ENCODE measurements at regions not wholly inside any gene's neighbourhood (a gene's known extent, or its start where the extent isn't known, plus 50 kb on each side); places are given as distances from the start of the nearest gene placed in this dataset.

- no peak for DNase-seq
Observed at GRCh38 chr10:131762789-131763696, 137.8 kb upstream of the PPP2R2D start.

GRCh38 chr10:131764929-131765328 is 135.9 kb upstream of the PPP2R2D start:
- DNase-seq: no peak

- no peak for DNase-seq
Observed at GRCh38 chr10:131766096-131766495, 134.7 kb upstream of the PPP2R2D start.

GRCh38 chr10:131767716-131768115 is 133.1 kb upstream of the PPP2R2D start:
- DNase-seq: no peak

DNA sequence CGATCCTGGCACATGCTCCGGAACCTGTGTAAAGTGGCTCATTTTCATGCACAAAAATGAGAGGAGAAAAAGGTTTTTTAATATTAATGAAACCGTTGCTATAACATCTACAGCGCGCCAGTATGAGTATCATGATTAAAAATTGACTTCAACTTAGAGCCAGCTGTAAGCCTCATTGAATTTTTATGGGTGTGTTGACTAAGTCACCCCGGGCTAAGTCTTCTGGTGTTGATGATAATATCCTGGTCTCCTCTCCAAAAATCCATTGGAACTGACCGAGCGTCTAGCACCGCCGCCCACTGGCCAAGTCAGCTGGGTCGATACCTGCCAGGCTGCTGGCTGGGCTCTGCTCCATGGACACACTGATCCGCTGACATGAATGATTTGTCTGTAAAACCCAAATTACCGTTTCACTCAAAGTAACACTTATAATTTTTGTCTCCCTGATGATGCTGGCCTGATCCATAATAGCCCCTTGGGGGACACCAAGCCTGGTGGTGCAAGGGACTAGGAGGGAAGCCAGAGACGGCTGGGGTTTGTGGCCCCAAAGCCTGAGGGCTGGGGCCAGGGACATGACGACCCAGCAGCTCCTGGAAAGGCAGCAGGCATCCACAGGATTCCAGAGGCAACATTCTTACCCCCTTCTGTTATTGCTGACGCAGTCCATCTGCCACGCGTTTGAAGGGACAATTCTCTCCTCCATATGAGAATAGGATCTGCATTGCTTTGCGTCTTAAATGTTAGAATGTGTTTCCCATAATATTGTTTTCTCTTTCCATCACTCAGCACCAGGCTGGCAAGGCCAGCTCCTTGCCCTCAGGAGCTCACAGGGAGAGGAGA is 131.0 kb upstream of the PPP2R2D start:
- DNase-seq: no peak

GRCh38 chr10:131770946-131771633 is 129.7 kb upstream of the PPP2R2D start:
- DNase-seq: no peak

- DNase-seq: no peak
Observed at GRCh38 chr10:131771634-131772358, 129.0 kb upstream of the PPP2R2D start.

GRCh38 chr10:131772441-131772840 is 128.4 kb upstream of the PPP2R2D start:
- DNase-seq: no peak

- DNase-seq: no peak
Observed at GRCh38 chr10:131773370-131774343, 127.2 kb upstream of the PPP2R2D start.

DNA sequence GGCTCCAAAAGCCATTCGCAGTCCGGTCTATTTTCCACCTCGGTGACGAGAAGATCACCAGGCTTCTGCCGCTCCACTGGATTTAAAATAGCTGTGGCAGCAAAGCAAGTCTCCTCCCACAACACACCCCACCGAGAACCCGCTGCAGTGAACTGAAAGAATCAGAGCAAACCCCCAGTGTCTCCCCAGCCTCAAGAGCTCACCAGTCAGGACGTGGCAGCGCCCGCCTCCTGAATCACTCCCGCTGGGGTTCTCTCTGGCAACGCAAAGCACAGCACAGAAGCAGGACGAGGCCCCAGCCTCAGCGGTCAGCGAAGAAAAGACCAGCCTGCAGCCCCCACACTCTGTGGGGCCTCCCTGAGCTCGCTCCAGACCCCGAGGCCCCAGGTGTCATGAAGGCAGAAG is 126.1 kb upstream of the PPP2R2D start:
- DNase-seq: no peak

- no peak for DNase-seq
Observed at GRCh38 chr10:131775433-131775832, 125.4 kb upstream of the PPP2R2D start.

DNA sequence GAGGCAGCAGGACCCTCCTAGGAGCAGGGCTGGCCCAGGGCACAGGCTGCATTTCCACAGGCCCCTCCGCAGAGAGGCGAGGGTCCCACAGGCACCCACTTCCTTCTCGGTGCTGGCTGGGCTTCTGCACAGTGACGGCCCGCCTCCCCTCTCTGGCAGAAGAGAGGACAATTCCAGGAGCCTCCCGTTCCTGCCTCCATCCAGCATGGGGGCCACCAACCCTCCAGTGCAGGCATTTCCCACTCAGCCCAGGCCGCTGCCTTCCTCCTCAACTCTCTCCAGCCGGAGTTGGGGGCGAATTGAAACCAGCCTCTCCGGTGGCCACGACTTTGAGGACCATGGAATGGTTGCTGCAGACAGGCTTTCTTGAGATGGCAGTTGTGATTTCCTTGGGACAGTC is 125.0 kb upstream of the PPP2R2D start:
- no peak for DNase-seq

DNA sequence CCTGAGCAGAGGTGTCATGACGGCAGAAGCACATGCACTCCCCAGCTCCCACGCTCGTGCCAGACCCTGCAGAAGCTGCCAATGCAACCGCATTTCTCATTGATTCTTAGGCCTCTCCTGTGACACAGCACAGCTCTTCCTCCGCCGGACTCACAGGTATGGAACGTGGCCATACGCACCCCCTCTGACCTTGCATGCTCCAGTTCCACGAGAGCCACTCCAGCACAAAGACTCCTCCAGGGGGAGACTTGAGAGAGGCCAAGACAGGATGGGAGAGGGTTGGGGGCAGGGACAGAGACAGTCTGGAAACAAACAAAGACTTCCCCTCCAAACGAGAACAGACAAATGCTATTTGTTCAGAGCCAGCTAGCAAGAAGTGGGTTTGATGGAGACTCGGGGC is 124.3 kb upstream of the PPP2R2D start:
- DNase-seq: no peak

- no peak for DNase-seq
Observed at GRCh38 chr10:131777162-131777561, 123.6 kb upstream of the PPP2R2D start.

DNA sequence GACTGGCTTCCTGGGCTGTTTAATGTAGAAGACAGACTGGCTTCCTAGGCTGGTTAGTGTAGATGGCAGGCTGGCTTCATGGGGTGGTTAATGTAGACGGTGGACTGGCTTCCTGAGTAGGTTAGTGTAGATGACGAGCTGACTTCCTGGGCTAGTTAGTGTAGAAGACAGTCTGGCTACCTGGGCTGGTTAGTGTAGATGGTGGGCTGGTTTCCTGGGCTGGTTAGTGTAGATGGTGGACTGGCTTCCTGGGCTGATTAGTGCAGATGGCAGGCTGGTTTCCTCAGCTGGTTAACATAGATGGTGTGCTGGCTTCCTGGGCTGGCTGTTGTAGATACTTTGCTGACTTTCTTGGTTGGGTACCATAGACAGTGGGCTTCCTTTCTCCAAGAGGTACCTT is 122.9 kb upstream of the PPP2R2D start:
- no peak for DNase-seq

- no peak for DNase-seq
Observed at GRCh38 chr10:131778385-131778784, 122.4 kb upstream of the PPP2R2D start.

DNA sequence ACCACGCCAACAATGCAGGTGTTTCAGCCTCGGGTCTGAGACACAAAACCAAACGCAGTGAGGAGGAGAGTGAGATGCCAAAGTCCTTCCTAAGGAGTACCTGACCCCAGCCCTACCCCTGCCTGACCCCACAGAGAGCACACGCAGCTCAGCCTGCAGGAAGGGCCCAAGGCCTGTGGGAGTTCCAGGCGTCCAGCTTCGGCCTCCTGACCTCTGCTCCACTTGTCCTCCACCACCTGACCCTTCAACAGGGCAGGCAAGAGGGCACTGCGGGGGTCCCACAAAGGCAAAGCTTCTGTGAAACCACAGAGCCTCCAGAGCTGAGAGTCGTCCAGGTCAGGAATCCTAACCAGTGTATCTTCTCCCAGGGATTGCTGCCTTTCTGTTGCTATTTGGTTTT is 122.0 kb upstream of the PPP2R2D start:
- DNase-seq: no peak

DNA sequence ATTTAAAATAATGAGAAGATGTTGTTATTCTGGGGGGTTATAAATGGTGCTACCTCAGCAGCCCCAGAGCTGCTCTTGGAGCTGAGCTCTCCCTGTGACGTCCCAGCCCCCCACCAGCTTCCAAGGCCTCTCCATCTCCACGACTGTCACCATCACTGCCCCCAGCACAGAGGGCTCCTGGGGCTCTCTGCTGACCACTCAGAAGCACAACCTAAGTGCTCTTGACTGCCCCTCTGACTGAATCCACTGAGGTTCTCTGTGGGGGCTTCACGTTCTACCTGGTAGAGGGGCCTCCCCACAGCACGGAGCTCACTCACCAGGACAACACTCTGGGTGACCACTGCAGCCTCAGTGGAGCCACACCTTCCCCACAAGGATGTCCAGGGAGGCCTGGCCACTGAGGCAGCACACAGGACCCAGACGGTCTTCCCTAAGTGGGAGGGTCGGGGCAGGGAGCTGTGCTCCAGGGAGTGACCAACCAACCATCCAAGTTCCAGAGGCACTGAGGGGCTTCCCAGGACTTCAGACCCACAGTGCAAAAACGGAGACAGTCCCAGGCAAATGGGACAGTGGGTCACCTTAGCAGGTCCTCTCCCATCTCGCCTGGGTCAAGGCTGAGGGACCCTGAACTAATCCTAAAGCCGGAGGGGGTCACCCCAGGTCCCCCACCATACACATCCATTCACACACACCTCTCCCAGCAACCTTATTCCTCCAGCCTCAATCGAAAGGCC is 121.0 kb upstream of the PPP2R2D start:
- DNase-seq: no peak

DNA sequence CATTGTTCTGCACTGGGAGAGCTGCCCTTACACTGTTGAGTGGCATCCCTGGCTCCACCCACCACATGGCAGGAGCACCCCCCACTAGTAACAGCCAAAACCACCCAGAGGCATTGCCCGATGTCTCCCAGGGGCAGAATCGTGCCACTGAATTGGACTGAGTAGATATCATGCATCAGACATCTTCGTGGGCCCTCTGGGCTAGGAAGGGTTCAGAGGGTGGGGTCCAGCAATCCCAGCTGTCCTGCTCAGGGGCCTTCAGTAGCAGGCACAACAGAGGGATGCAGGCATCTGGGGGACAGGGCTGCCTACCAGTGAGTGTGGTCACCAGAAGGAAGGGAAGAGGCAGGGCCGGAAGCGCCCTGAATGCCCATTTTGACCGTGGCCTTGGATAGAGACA is 119.7 kb upstream of the PPP2R2D start:
- DNase-seq: no peak

GRCh38 chr10:131781791-131782190 is 119.0 kb upstream of the PPP2R2D start:
- DNase-seq: no peak
